ENCODE measurements at regions not wholly inside any gene's neighbourhood (a gene's known extent, or its start where the extent isn't known, plus 50 kb on each side); places are given as distances from the start of the nearest gene placed in this dataset.
A peak's percentile ranks its signal among the peaks of the same experiment; 100 is the strongest.
"Not testable (repeated sequence)": the region's sequence is repeated elsewhere in the genome, so short reads cannot be mapped to it uniquely, and the experiment has no call there.

DNA sequence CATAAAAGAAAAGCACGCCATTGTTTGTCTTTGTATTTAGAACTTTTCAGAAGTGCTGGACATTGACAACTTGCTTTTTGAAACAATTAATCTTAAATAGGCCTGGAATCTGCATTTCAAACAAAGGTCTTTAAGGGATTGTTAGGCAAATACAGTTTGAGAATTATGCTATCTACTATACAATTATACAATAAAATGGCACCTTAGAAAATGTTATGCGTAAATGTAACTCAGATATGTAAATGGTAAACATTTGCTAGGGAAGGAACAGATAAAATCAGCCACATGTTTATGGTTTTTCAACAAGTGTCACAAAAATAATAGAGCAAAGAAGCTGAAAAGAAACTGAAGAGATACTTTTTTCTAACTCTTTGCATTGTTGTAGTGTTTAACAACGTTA lies 152.7 kb upstream of the PRSS12 start:
- not testable (repeated sequence) for H3K4me1 ChIP-seq; DNase-seq (ENCODE audit: low spot score in 2 of 2); H3K27me3 ChIP-seq; H3K36me3 ChIP-seq; H3K9me3 ChIP-seq; H3K27ac ChIP-seq; H3K4me3 ChIP-seq
- WGBS, 2 donors: 58 to 59% methylated on average over 3 of the region's 3 CpGs

DNA sequence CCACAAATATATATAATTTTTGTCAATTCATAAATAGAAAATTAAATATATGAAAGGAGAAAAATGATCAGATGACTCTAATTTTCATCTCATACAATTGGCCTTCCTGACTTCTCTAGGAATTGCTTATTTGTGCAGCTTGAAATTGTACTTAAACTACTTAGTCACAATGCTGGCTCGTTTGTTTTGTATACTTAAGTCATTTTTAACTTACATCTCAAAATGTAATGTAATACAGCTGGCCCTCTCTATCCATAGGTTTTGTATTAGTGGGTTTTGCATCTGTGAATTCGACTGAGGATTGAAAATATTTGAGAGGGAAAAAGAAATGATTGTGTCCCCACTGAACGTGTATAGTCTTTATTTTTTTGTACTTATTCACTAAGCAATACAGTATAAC lies 160.1 kb upstream of the PRSS12 start:
- H3K4me3 ChIP-seq; H3K4me1 ChIP-seq; H3K27ac ChIP-seq; H3K27me3 ChIP-seq; H3K9me3 ChIP-seq; H3K36me3 ChIP-seq; DNase-seq (ENCODE audit: low spot score in 2 of 2): not testable (repeated sequence)
- WGBS, 2 donors: 42 to 46% methylated on average over 3 of the region's 3 CpGs

DNA sequence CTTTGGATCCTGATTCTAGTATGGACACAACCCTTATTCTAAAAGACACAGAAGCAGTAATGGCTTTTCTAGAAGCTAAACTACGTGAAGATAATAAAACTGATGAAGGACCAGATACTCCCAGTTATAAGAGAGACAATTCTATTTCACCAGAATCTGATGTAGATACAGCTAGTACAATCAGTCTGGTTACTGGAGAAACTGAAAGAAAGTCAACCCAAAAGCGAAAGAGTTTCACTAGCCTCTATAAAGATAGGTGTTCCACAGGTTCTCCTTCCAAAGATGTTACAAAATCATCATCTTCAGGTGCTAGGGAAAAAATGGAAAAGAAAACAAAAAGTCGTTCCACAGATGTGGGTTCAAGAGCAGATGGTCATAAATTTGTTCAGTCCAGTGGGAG lies 161.5 kb upstream of the PRSS12 start:
- H3K9me3 ChIP-seq; H3K27me3 ChIP-seq; DNase-seq (ENCODE audit: low spot score in 2 of 2); H3K4me1 ChIP-seq; H3K4me3 ChIP-seq; H3K36me3 ChIP-seq; H3K27ac ChIP-seq: not testable (repeated sequence)
- 82 to 91% methylated on average over 2 of the region's 3 CpGs for WGBS, 2 donors

DNA sequence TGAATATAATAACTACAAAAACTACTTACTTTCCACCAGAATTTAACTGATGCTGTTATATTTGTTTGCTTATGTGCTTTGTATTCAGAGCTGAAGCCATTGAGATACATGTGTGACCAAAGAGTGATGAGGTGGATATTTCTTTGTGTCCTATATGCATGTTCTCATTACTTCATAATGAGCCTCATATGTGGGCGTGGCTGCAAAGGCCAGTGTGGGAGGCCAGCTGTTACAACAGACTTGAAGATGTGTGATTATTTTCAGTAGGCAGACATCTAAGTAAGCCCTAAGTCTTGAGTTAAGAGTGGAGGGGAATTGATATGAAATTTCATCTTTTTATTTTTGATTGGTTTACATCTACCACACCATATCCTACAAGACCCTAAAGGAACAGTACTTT lies 163.3 kb upstream of the PRSS12 start:
- not testable (repeated sequence) for H3K4me1 ChIP-seq, H3K4me3 ChIP-seq
- WGBS, 2 donors: 36 to 81% methylated on average over 1 of the region's 1 CpG

DNA sequence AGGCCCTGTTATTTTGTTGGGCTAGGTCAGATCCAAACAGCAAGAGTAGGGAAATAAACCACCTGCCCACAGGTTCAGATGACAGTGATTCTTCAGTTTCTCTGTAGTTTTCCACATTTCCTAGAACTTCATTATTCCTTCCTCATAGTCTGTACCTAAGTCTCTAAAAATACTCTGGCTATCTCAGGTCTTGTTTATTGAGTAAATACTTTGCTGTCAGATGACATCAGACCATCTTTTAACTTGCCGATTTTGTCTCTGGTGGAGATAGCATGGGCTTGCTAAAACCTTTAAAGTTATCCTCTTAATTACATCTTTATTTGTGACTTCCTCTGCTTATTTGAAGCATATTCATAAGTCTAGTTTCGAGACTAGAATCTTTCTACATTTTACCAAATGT lies 155.1 kb upstream of the METTL14 start:
- not testable (repeated sequence) for DNase-seq (ENCODE audit: low spot score in 2 of 2); H3K4me1 ChIP-seq; H3K9me3 ChIP-seq; H3K4me3 ChIP-seq; H3K27ac ChIP-seq; H3K27me3 ChIP-seq; H3K36me3 ChIP-seq
- WGBS, 2 donors: 80 to 86% methylated on average over 2 of the region's 2 CpGs

More for the DNA sequence above, 163.3 kb upstream of the PRSS12 start:
- not testable (repeated sequence) for H3K36me3 ChIP-seq; DNase-seq (ENCODE audit: low spot score in 2 of 2); H3K9me3 ChIP-seq; H3K27me3 ChIP-seq; H3K27ac ChIP-seq

DNA sequence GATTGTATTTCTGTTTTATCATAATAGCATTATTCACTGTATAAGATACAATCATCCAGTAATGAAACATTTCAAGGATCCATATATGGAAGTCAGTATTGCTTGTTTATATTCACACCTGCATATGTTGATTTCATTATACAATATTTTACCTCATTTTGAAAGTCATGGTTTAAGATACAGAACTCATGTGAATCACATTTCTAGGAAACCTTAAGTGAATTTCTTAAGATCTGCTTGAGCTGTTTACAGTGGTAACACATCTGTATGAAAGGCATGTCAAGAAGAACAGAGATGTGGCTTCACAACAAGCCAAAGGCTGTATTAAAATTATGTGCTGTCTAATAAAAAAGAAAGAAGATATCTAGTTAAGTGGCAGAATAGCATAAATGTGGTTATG lies 153.2 kb upstream of the METTL14 start:
- not testable (repeated sequence) for H3K27ac ChIP-seq; H3K9me3 ChIP-seq; H3K36me3 ChIP-seq; H3K27me3 ChIP-seq; DNase-seq (ENCODE audit: low spot score in 2 of 2); H3K4me1 ChIP-seq; H3K4me3 ChIP-seq

DNA sequence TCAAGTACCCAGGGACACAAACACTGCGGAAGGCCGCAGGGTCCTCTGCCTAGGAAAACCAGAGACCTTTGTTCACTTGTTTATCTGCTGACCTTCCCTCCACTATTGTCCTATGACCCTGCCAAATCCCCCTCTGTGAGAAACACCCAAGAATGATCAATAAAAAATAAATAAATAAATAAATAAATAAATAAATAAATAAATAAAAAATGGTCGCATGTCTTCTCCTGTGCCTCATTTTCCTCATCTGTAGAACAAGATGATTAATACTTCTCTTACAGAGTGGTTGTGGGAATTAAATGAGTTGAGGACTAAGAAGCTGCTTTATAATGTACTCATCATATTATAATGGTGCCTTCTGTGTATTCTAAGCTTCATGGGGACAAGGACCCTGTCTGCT lies 149.4 kb upstream of the METTL14 start:
- H3K9me3 ChIP-seq; H3K4me3 ChIP-seq; DNase-seq (ENCODE audit: low spot score in 2 of 2); H3K36me3 ChIP-seq; H3K27me3 ChIP-seq; H3K27ac ChIP-seq; H3K4me1 ChIP-seq: not testable (repeated sequence)
- WGBS, 2 donors: 86 to 92% methylated on average over 1 to 3 of the region's 3 CpGs

DNA sequence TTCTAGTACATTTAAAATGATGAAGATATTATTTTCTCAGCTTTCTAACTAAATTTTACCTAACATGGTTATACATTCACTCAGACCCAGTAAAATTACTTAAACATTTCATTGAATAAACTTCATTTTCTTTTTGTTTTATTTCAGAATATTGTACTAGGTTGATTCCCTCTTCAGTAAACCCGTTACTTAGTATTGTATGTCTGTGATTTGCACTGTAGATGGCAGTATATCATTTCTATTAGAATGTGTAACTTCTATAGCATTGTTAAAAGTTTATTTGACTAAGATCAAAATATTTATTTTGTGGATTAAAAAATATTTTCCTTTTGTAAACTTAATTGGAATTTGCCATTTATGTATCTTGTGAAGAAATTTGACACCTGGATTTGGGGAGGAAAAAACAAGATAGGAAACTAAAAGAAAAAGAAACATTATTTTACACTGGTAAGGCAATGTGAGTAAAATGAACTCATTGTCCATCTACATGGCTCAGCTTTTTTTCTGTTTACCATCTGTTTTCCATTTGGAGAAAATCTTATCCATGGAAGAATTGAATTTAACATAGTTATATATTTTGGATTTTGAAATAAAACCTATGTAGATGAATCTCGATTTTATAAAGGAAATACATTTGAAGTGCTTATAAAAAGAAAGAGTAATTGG lies 145.6 kb upstream of the METTL14 start:
- WGBS, 2 donors: 38 to 41% methylated on average over 2 of the region's 2 CpGs

DNA sequence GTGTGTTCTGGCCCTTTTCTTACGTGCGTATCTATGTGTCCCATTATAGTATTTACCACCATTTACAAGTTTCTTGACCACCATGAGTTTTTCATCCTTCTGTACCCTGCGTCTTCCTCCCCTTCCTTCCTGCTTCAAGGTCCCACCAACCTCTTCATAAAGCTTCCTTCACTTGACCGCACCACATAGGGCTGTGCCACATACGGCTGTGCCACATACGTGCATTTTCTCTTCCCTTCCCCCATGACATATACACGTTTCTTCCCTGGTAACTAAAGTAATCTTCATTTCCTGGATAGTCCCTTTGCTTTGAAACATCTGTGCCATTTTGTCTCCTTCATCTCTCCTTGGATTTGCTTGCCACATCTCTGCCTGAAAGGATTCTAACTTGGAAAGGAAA lies 128.6 kb upstream of the METTL14 start:
- not testable (repeated sequence) for H3K36me3 ChIP-seq; H3K27me3 ChIP-seq; H3K4me3 ChIP-seq; DNase-seq (ENCODE audit: low spot score in 2 of 2); H3K27ac ChIP-seq; H3K9me3 ChIP-seq; H3K4me1 ChIP-seq
- 85 to 87% methylated on average over 7 of the region's 7 CpGs for WGBS, 2 donors

More for the DNA sequence above, 145.6 kb upstream of the METTL14 start:
- TF ChIP-seq, protein P1, sequence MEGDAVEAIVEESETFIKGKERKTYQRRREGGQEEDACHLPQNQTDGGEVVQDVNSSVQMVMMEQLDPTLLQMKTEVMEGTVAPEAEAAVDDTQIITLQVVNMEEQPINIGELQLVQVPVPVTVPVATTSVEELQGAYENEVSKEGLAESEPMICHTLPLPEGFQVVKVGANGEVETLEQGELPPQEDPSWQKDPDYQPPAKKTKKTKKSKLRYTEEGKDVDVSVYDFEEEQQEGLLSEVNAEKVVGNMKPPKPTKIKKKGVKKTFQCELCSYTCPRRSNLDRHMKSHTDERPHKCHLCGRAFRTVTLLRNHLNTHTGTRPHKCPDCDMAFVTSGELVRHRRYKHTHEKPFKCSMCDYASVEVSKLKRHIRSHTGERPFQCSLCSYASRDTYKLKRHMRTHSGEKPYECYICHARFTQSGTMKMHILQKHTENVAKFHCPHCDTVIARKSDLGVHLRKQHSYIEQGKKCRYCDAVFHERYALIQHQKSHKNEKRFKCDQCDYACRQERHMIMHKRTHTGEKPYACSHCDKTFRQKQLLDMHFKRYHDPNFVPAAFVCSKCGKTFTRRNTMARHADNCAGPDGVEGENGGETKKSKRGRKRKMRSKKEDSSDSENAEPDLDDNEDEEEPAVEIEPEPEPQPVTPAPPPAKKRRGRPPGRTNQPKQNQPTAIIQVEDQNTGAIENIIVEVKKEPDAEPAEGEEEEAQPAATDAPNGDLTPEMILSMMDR (IDR thresholded peaks at IDR 0.05): peak in 3 of 5 experiments; percentile 7 to 33 (median 25)
- not testable (repeated sequence) for H3K27ac ChIP-seq; H3K27me3 ChIP-seq; H3K36me3 ChIP-seq; H3K4me1 ChIP-seq; DNase-seq (ENCODE audit: low spot score in 2 of 2); H3K4me3 ChIP-seq; H3K9me3 ChIP-seq
